GM19035 (cell line): ENCODE measurements at regions not wholly inside any gene's neighbourhood (a gene's known extent, or its start where the extent isn't known, plus 50 kb on each side); places are given as distances from the start of the nearest gene placed in this dataset.

ENCODE experiments used
- ATAC-seq: cut with Tn5 transposase; IDR thresholded peaks from one replicate; pipeline ENCODE4 v1.9.1; 2021; ENCODE audit not compliant: unreplicated experiment

GRCh38 chr11:33617672-33618350, 82.8 kb downstream of the C11orf91 start:
- no peak for ATAC-seq

DNA sequence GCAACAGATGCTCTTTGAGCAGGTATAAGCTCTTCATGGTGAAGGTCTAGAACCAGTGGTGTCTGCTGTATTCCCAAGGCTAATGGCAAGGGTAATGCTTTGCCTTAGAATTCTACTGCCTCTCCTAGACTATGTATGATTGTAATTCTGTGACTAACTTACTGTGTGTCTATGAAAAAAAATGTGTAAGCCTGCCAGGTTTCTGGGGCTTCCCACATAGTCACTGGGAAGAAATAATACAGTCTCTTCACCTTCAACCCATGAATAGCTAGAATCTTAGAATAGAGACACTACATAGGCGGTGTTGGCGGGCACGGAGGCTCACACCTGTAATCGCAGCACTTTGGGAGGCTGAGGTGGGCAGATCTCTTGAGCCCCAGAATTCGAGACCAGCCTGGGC, 84.1 kb downstream of the C11orf91 start:
- no peak for ATAC-seq

DNA sequence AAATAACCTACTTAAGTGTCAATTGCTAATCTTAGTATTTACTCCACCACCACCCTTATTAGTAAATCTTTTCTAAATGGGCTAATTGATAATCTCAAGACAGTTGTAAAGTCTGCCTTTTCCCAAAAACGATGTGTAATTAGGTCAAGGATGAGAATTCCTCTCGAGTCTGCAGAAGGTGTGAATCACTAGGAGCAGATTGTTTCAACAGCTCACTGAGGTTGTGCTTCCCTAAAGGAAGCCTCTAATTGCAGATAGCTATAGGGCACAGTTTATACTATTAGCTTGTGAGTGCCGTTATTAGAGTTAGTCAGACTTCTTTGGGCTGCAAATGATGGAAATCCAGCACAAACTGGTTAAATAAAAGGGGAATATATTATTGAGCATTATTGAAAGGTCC, 84.9 kb downstream of the C11orf91 start:
- no peak for ATAC-seq

DNA sequence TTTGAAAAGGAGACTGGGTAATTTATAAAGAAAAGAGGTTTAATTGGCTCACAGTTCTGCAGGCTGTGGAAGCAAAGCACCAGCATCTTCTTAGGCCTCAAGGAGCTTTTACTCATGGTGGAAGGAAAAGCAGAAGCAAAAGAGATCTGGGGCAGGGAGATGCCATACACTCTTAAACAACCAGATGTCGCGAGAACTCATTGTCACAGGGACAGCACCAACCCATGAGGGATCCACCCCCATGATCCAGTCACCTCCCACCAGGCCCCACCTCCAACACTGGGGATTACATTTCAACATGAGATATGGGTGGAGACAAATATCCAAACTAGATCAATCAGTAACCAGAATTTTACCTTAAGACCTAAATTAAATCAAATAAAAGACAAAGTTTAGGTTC, 87.2 kb downstream of the C11orf91 start:
- no peak for ATAC-seq

DNA sequence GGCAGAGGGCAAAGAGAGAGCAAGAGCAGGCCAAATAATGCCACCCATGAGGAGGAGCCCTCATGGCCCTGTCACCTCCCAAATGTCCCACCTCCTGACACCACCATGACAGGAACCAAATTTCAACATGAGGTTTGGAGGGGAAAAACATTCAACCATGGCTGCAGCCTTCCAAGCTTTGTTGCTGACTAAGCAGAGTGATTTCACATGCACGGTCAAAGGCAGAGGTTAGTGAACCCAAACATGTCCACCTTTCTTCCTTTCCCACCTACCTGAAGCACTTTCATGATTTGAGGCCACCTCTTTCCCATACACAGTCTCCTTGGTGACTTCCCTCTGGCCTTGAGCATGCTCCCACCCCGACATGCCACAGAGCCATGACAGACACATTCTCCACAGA, 89.7 kb downstream of the C11orf91 start:
- ATAC-seq, result no peak

GRCh38 chr11:33608386-33608785, 92.2 kb downstream of the C11orf91 start:
- no peak for ATAC-seq

DNA sequence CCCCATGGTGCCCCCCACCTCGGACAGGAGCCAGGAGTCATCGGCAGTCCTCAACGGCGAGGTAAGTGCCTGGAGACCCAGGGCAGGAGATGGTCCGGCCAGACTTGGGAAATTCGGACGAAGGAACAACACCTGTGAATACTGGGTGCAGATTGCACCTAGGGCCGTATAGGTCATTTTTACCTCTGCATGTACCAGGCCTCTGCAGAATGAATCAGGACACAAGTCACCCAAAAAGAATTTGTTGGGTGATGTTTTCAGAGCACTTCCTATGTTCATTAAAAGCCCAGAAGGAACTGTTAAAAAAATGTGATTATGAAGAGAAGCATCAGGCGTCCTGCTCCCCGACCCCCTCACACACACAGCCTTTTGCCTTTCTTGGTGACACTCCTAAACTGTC, 93.9 kb downstream of the C11orf91 start:
- no peak for ATAC-seq

GRCh38 chr11:33605703-33606102, 94.9 kb downstream of the C11orf91 start:
- no peak for ATAC-seq

- ATAC-seq, result no peak
These were observed 102.1 kb downstream of the C11orf91 start for GRCh38 chr11:33598426-33599069.

- no peak for ATAC-seq
These were observed 106.4 kb downstream of the C11orf91 start for GRCh38 chr11:33594188-33594587.

DNA sequence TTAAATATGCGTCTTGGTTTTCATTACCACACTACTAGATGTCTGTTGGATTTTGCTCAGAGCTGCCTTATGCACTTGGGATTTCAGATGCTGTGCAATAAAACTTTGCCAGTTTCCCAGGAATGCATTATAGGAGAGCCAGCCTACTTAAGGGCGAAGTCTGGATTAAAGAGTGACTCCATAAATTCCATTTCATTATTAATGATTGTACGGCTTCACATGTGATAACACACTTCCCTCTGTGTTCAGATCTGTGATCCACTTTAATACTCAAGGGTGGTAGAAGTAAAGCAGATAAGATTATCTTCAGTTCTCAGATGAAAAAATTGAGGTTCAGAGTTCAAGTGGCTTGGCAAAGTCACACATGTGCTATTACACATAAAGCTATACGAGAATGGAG, 110.2 kb downstream of the C11orf91 start:
- ATAC-seq, result no peak

DNA sequence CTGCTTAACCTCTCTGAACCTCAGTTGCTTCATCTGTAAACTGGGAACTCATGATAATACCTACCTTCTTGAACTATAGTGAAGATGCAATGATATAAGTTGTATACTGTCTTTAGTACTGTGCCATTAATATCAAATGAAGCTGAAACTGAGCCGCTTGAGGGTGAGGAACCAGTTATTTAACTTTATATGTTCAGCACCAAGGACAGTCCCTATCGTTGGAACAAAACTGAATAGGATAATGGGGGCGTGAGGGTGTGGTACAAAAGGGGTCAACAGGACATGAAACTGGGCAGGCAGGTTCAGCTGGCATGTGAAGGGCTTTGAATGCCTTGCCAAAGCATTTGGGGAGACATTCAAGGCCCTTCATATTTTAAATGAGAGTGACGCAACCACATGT, 112.6 kb downstream of the C11orf91 start:
- no peak for ATAC-seq

DNA sequence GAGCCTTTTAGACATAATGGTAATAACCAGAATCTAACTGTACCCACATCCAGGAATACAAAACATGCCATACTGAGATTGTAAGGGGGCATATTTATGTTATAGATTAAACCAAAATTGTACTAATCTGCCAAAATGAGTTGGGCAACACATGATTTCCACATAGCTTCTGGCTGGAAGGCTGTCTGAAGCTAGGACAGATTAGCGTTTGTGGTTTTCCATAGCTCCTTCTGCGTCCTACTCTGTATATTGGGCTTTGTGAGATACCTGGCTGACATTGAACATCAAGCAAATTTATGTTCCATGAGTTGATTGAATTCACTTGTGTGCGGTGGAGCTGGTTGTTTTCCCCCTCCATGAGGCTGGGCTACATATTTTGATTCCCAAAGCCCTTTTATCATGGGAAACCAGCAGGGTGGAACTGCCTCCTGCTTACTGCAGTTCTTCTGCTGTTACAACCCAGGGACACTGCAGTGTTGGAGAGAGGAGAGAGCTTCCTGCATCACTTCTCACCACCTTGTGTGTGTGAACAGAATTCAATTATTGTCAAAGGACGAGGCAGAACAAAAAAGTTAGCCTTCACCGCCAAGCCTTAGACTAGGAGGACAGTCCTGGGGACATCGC, 114.9 kb downstream of the C11orf91 start:
- no peak for ATAC-seq

GRCh38 chr11:33582636-33583325, 117.8 kb downstream of the C11orf91 start:
- ATAC-seq, result no peak

- ATAC-seq, result no peak
These were observed 121.5 kb downstream of the C11orf91 start for GRCh38 chr11:33579101-33579500.

GRCh38 chr11:33577204-33577603, 123.4 kb downstream of the C11orf91 start:
- no peak for ATAC-seq

GRCh38 chr11:33575311-33575710, 125.3 kb downstream of the C11orf91 start:
- peak; percentile 60 for ATAC-seq

- no peak for ATAC-seq
These were observed 126.3 kb downstream of the C11orf91 start for GRCh38 chr11:33574331-33574730.

GRCh38 chr11:33569333-33569732, 131.3 kb downstream of the C11orf91 start:
- no peak for ATAC-seq

DNA sequence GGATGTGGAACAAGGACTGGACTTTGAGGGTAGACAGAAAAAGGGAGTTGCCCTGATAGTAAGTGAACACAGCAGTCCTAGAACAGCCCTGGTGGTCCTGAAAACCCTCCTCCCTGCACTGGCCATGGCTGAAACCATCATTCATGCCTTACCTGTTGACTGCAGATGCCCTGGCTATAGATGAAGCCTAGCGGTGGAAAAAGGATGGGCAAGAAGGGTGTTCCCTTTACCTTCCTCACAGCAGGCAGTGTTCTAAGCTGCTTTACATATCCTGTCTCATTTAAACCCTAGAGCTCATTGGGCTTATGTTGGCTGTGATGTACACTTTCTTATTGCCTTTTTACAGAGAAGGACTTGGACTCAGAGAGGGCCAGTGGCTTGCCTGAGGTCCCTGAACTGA, 133.6 kb downstream of the C11orf91 start:
- no peak for ATAC-seq

- ATAC-seq, result no peak
These were observed 135.7 kb downstream of the C11orf91 start for GRCh38 chr11:33564856-33565453.
